NT2/D1 (cell line): ENCODE measurements at regions not wholly inside any gene's neighbourhood (a gene's known extent, or its start where the extent isn't known, plus 50 kb on each side); places are given as distances from the start of the nearest gene placed in this dataset.

Experiments
- SUZ12 ChIP-seq: IDR thresholded peaks from 2 replicates; pipeline ENCODE4 v1.6.1; 2011; ENCODE audit not compliant: insufficient read length, insufficient read depth; ENCODE audit errors: extremely low read depth
- YY1 ChIP-seq: IDR thresholded peaks from 2 replicates; pipeline ENCODE4 v1.6.1; 2011; ENCODE audit not compliant: insufficient read length, insufficient read depth
- ZNF274 ChIP-seq: IDR thresholded peaks from 2 replicates; pipeline ENCODE4 v1.6.1; 2011; ENCODE audit warnings: mild to moderate bottlenecking, low read depth, low read length

DNA sequence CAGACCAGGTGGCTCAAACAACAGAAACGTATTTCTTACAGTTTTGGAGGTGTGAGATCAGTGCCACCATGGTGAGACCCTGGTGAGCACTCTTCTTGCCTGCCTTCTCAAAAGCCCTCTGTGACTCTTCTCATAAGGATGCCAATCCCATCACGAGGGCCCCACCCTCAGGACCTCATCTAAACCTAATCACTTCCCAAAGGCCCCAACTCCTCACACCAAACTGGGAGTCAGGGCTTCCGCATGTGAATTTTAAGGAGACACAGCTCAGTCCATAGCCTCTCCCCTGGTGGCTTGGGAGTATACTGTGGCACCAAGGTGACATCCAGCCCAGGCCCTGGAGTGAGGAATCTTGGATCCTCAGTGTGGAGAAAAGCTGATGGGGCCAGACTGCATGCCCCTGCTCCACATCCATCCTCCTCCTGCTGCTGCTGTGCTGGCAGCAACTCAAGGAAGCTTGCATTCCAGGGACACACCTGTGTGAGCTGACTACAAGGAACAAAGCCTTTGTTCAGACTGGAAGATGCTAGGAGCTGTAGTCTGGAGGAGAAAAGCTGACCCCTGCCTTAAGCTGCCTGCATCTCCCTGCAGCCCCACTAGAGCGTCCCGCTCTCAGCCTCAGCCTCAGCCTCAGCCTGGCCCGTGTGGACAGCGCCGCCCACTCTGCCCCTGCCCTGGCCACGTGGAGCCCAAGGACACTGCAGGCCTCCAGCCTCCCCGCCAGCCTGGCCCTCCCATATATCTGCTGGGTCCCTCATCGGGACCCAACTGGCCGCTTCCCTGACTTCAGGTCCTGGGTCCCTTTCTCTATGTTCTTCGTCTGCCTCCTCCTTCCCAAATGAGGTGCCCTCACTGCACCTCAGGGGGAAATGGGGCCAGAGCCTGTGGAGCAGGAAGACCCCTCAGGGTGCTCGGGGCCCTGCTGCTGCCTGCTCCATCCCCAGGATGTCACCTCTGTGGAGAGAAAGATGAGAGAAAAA, 87.8 kb upstream of the RAB6C start:
- TF ChIP-seq YY1: no peak
- TF ChIP-seq SUZ12: no peak
- no peak for TF ChIP-seq ZNF274
